H1 (cell line): ENCODE measurements at regions not wholly inside any gene's neighbourhood (a gene's known extent, or its start where the extent isn't known, plus 50 kb on each side); places are given as distances from the start of the nearest gene placed in this dataset.

Experiments
- CTCF ChIP-seq, 3 experiments: IDR thresholded peaks; 1 replicate in 2 of 3; 2 replicates in 1 of 3; pipeline versions ENCODE4 v1.5.1 to v1.6.1; 2011; ENCODE audit warnings: low read length in 3 of 3, mild to moderate bottlenecking in 3 of 3, inconsistent platforms in 2 of 3, low read depth in 1 of 3, moderate library complexity in 1 of 3; ENCODE audit not compliant: insufficient read depth in 1 of 3; ENCODE audit errors: control extremely low read depth in 1 of 3
- EGR1 ChIP-seq: IDR thresholded peaks from 2 replicates; pipeline ENCODE4 v1.6.1; 2011; ENCODE audit warnings: low read depth, low read length, borderline replicate concordance
- SAP30 ChIP-seq: fragments of 300-600 bp; sonication (generic); IDR thresholded peaks from 2 replicates; pipeline ENCODE4 v1.7.1; 2012; ENCODE audit warnings: low read length, moderate library complexity, mild to moderate bottlenecking, inconsistent platforms; ENCODE audit not compliant: insufficient read depth, insufficient replicate concordance

- TF ChIP-seq SAP30 = no peak
- no peak for TF ChIP-seq EGR1
- TF ChIP-seq CTCF (IDR thresholded peaks at IDR 0.05; ENCODE audit: control extremely low read depth in 1 of 3, insufficient read depth in 1 of 3, low read depth in 1 of 3, low read length in 3 of 3) = no peak
These were observed 498.7 kb upstream of the RAB6C start for GRCh38 chr2:129480790-129481189.
